Endothelial cell of umbilical vein (primary cell): ENCODE measurements at regions not wholly inside any gene's neighbourhood (a gene's known extent, or its start where the extent isn't known, plus 50 kb on each side); places are given as distances from the start of the nearest gene placed in this dataset.

Source experiments
- BruUV-seq: library from RNA; stranded (reverse); fragments of 400-500 nt; replicated peaks from 2 replicates; lab custom pipeline; 2021; lab: Mats Ljungman, UMichigan
- CTCF ChIA-PET: fragments of 300-600, 350-600 bp; sonication (Branson Sonifier 250); formaldehyde crosslinking; loops from one replicate; lab custom pipeline; 2021; ENCODE audit warnings: antibody characterized with exemption, inconsistent platforms; lab: Charles Lee
- POLR2A ChIA-PET: fragments of 300-600, 350-600 bp; sonication (Branson Sonifier 250); formaldehyde crosslinking; loops from one replicate; lab custom pipeline; 2021; ENCODE audit warnings: antibody characterized with exemption, inconsistent platforms; lab: Charles Lee
- DNase-seq: peaks from one replicate; pipeline ENCODE4 v3.0.0-alpha.2; 2011; ENCODE audit warnings: low read depth, low spot score
- FAIRE-seq: peaks from 2 replicates; lab custom pipeline; 2011; peaks lifted over from hg19 to GRCh38; lab: Jason Lieb, UNC
- H2AFZ ChIP-seq: 2 replicates; pipeline ENCODE4 v1.6.0; 2012; ENCODE audit warnings: low read depth, low read length, control low read depth, inconsistent platforms
- H3K27ac ChIP-seq: 2 replicates; pipeline ENCODE4 v1.5.1; 2011; ENCODE audit warnings: low read depth, mild to moderate bottlenecking, control low read depth, low read length, moderate library complexity; ENCODE audit not compliant: insufficient read depth
- H3K27me3 ChIP-seq, 2 experiments: 2 replicates each; pipeline versions ENCODE4 v1.6.0 to v1.6.1; 2011; ENCODE audit warnings: low read length in 2 of 2, mixed read lengths in 1 of 2; ENCODE audit not compliant: control insufficient read depth in 2 of 2, insufficient read depth in 2 of 2
- H3K36me3 ChIP-seq, 2 experiments: 2 replicates in 1 of 2; 3 replicates in 1 of 2; pipeline ENCODE4 v1.5.1; 2011; ENCODE audit warnings: low read length in 2 of 2, mild to moderate bottlenecking in 1 of 2, moderate library complexity in 1 of 2; ENCODE audit not compliant: control insufficient read depth in 2 of 2, insufficient read depth in 2 of 2; ENCODE audit errors: extremely low read depth in 1 of 2
- H3K4me1 ChIP-seq: 3 replicates; pipeline ENCODE4 v1.5.1; 2011; ENCODE audit warnings: mild to moderate bottlenecking, low read length; ENCODE audit not compliant: control insufficient read depth, insufficient read depth; ENCODE audit errors: extremely low read depth
- H3K4me2 ChIP-seq: 2 replicates; pipeline ENCODE4 v1.6.1; 2011; ENCODE audit warnings: low read length, control low read depth, mixed read lengths; ENCODE audit not compliant: insufficient read depth
- H3K4me3 ChIP-seq, 3 experiments: fragments of 200-600 bp in 1 of 3; sonication (generic), shearing (Covaris generic) in 1 of 3; replicated peaks in 1 of 3; 2 replicates each; pipeline ENCODE4 v1.5.1; 2011 to 2016; ENCODE audit warnings: control low read depth in 3 of 3, low read length in 3 of 3, mild to moderate bottlenecking in 2 of 3, inconsistent platforms in 1 of 3, low read depth in 1 of 3, moderate library complexity in 1 of 3; ENCODE audit not compliant: insufficient read depth in 1 of 3
- H3K79me2 ChIP-seq: 2 replicates; pipeline ENCODE4 v1.6.0; 2012; ENCODE audit warnings: low read length, inconsistent platforms; ENCODE audit not compliant: control insufficient read depth, insufficient read depth
- H3K9ac ChIP-seq: replicated peaks from 2 replicates; pipeline ENCODE3; 2011; ENCODE audit warnings: low read length, control low read depth; ENCODE audit not compliant: insufficient read depth; ENCODE audit errors: extremely low read depth
- H3K9me1 ChIP-seq: replicated peaks from 3 replicates; pipeline ENCODE4 v1.6.0; 2011; ENCODE audit warnings: mild to moderate bottlenecking, low read length; ENCODE audit not compliant: control insufficient read depth, insufficient read depth; ENCODE audit errors: extremely low read depth
- H3K9me3 ChIP-seq: replicated peaks from 2 replicates; pipeline ENCODE4 v1.5.1; 2012; ENCODE audit warnings: low read length, inconsistent platforms; ENCODE audit not compliant: control insufficient read depth, insufficient read depth
- H4K20me1 ChIP-seq: replicated peaks from 2 replicates; pipeline ENCODE3; 2011; ENCODE audit warnings: mild to moderate bottlenecking, low read length; ENCODE audit not compliant: control insufficient read depth, insufficient read depth; ENCODE audit errors: extremely low read depth
- EZH2 ChIP-seq: IDR thresholded peaks from 2 replicates; pipeline ENCODE4 v1.6.1; 2012; ENCODE audit warnings: borderline replicate concordance, low read depth, mild to moderate bottlenecking, moderate library complexity, low read length, inconsistent platforms; ENCODE audit not compliant: severe bottlenecking
- FOS ChIP-seq: IDR thresholded peaks from 2 replicates; pipeline ENCODE4 v1.6.1; 2011; ENCODE audit warnings: mild to moderate bottlenecking, low read length, moderate library complexity, borderline replicate concordance; ENCODE audit not compliant: insufficient read depth
- GATA2 ChIP-seq: IDR thresholded peaks from 2 replicates; pipeline ENCODE4 v1.7.0; 2011; ENCODE audit warnings: low read depth, mild to moderate bottlenecking, moderate library complexity, mixed read lengths, low read length; ENCODE audit not compliant: insufficient read length, insufficient read depth
- JUN ChIP-seq: IDR thresholded peaks from 2 replicates; pipeline ENCODE4 v1.6.1; 2011; ENCODE audit warnings: borderline replicate concordance, low read depth; ENCODE audit not compliant: insufficient read length, insufficient read depth
- MYC ChIP-seq: IDR thresholded peaks from one replicate; pipeline ENCODE4 v1.6.1; 2011; ENCODE audit warnings: mild to moderate bottlenecking, low read depth, low read length
- POLR2A ChIP-seq: IDR thresholded peaks from 2 replicates; pipeline ENCODE4 v1.6.1; 2012; ENCODE audit warnings: low read depth, mild to moderate bottlenecking, control low read depth, low read length
- POLR2AphosphoS5 ChIP-seq: IDR thresholded peaks from 2 replicates; pipeline ENCODE4 v1.6.1; 2012; ENCODE audit warnings: low read depth, mild to moderate bottlenecking, control low read depth, low read length, moderate library complexity; ENCODE audit not compliant: insufficient read depth
- dilution Hi-C: fragments of 300-500 bp; cut with MboI; formaldehyde crosslinking; loops from one replicate; pipeline ENCODE4 v1.15.0; 2019; ENCODE audit warnings: low sequenced_read_pairs; ENCODE audit not compliant: extremely low pct_ligation_motif_present
- intact Hi-C: fragments of 100-400 bp; cut with micrococcal nuclease; formaldehyde crosslinking; loops from one replicate; pipeline ENCODE4 v1.10.0; 2022
- TF ChIP-seq, protein P1 (sequence below): IDR thresholded peaks from 2 replicates; pipeline ENCODE4 v1.6.1; 2011; ENCODE audit not compliant: insufficient read depth, insufficient read length
- TF ChIP-seq, protein P2 (sequence below), 2 donors: IDR thresholded peaks; 1 replicate in 1 of 2; 2 replicates in 1 of 2; pipeline ENCODE4 v1.5.1; 2011; ENCODE audit warnings: low read length in 2 of 2, mild to moderate bottlenecking in 2 of 2, moderate library complexity in 2 of 2, control low read depth in 1 of 2, inconsistent platforms in 1 of 2, low read depth in 1 of 2; ENCODE audit not compliant: insufficient read depth in 1 of 2; ENCODE audit errors: extremely low read depth in 1 of 2

DNA sequence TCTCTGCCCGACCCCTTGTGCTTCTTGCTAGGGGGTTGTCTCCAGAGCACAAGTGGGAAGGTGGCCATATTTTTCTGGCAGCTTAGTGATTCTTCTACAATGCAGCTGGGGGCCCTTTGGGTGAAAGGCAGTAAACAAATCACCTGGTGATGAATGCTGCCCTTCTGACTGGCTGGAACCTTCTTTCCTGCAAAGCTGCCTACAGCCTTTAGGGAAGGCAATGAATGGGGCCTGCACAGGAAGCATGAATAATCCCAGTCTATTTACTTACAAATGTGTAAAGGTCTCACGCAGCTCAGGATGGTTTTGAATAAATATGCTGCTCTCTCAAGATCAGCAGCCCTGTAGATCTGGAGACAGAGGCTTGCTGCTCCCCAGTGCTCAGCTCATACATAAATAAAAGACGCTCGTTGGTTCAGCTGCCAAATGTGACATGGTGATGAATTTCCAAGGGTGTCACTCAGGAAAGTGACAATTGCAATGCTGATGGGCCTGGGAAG is 289.2 kb downstream of the TDRD15 start:
- Histone ChIP-seq H3K27ac (no peak overlapping the region), H4K20me1 (no peaks in the 10 kb centered on the region), H3K27me3 (no peaks in the 10 kb centered on the region), H3K36me3 (no peaks in the 10 kb centered on the region), H3K9me3 (no peaks in the 10 kb centered on the region), H3K79me2 (no peaks in the 10 kb centered on the region), H3K9me1 (no peaks in the 10 kb centered on the region), H3K4me3 (no peak overlapping the region), H2AFZ (no peak overlapping the region), H3K4me2 (no peak overlapping the region), H3K9ac (no peak overlapping the region), H3K4me1 (no peaks in the 10 kb centered on the region)
- intact Hi-C loops: no loop called here
- dilution Hi-C loops: no loop called here
- TF ChIP-seq POLR2AphosphoS5 (no peak), POLR2A (no peak), MYC (no peak), EZH2 (no peak), GATA2 (no peak), JUN (no peak), FOS (no peak)
- TF ChIP-seq, protein P1, sequence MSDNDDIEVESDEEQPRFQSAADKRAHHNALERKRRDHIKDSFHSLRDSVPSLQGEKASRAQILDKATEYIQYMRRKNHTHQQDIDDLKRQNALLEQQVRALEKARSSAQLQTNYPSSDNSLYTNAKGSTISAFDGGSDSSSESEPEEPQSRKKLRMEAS: no peak
- TF ChIP-seq, protein P2, sequence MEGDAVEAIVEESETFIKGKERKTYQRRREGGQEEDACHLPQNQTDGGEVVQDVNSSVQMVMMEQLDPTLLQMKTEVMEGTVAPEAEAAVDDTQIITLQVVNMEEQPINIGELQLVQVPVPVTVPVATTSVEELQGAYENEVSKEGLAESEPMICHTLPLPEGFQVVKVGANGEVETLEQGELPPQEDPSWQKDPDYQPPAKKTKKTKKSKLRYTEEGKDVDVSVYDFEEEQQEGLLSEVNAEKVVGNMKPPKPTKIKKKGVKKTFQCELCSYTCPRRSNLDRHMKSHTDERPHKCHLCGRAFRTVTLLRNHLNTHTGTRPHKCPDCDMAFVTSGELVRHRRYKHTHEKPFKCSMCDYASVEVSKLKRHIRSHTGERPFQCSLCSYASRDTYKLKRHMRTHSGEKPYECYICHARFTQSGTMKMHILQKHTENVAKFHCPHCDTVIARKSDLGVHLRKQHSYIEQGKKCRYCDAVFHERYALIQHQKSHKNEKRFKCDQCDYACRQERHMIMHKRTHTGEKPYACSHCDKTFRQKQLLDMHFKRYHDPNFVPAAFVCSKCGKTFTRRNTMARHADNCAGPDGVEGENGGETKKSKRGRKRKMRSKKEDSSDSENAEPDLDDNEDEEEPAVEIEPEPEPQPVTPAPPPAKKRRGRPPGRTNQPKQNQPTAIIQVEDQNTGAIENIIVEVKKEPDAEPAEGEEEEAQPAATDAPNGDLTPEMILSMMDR (IDR thresholded peaks at IDR 0.05; ENCODE audit: extremely low read depth in 1 of 2, insufficient read depth in 1 of 2, low read depth in 1 of 2, low read length in 2 of 2): no peak
- POLR2A ChIA-PET: no interaction called here
- no TSS peak for BruUV-seq
- FAIRE-seq (no peak), DNase-seq (no peak)
- CTCF ChIA-PET: no interaction called here
